Left colon (tissue), 2 donors: ENCODE measurements at regions not wholly inside any gene's neighbourhood (a gene's known extent, or its start where the extent isn't known, plus 50 kb on each side); places are given as distances from the start of the nearest gene placed in this dataset.
A peak's percentile ranks its signal among the peaks of the same experiment; 100 is the strongest.

ENCODE experiments used
- ATAC-seq: fragments of 200-7000 bp; cut with Tn5 transposase; one replicate; pipeline ENCODE4 v1.9.1; 2020; ENCODE audit warnings: mild to moderate bottlenecking, moderate library complexity
- DNase-seq, 2 donors: peaks; one replicate each; pipeline ENCODE4 v3.0.0-alpha.2; 2020
- intact Hi-C, 2 donors: fragments of 100-400 bp; cut with DNase I in 1 of 2; cut with micrococcal nuclease in 1 of 2; formaldehyde crosslinking; loops; one replicate each; pipeline versions ENCODE4 v1.11.2 to v1.14.0; 2022; cut with DNase I, micrococcal nuclease
- donor health status: DM: no; HTN: no; CAD: no.
- donor health status: DM: yes; HTN: yes; CAD: no.

- DNase-seq (peak in 1 of 2 donors; percentile 13), ATAC-seq (no peak)
- intact Hi-C loops, result no loop called here
Observed at GRCh38 chr20:23136893-23137745, 51.0 kb upstream of the CD93 start.

DNA sequence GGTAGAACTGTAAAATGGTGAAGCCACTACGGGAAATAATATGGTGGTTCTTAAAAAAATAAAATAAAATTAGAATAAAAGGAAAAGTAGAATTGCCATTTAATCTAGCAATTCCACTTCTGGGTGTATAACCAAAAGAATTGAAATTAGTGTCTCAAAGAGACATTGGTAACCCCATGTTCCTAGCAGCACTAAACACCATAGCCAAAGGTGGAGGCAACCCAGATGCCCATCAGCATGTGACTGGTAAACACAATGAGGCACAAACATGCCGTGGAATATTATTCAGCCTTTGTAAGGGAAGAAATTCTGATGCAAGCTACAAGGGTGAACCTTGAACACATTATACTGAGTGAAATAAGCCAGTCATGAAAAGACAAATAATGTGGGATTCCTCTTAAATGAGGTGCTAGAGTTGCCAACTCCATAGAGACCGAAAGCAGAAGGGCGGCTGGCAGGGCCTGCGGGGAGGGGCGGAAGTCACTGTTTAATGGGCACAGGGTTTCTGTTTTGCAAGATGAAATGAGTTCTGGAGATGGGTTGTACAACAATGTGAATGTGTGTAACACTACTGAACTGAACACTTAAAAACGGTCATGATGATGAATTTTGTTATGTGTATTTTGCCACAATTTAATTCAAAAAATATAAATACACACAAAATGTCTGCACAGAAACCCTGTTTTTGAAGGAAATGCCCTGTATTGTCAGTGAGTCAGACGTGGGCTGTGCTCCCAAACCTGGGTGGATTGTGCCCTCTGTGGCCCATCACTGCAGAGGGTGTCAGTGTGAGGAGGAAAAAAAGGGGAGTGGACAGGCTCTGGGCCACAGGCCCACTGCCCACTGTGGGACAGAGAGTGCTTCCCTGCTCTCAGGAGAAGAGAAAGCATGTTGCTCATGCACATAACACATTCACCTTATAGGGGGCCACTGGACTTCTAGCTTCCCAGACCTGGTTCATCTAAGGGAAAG lies 49.6 kb upstream of the CD93 start:
- intact Hi-C loops, result no loop called here
- DNase-seq (peak in 1 of 2 donors; percentile 21), ATAC-seq (no peak)
